NT2/D1 (cell line): ENCODE measurements at regions not wholly inside any gene's neighbourhood (a gene's known extent, or its start where the extent isn't known, plus 50 kb on each side); places are given as distances from the start of the nearest gene placed in this dataset.
"Not testable (repeated sequence)": the region's sequence is repeated elsewhere in the genome, so short reads cannot be mapped to it uniquely, and the experiment has no call there.

ENCODE experiments used
- SUZ12 ChIP-seq: IDR thresholded peaks from 2 replicates; pipeline ENCODE4 v1.6.1; 2011; ENCODE audit not compliant: insufficient read length, insufficient read depth; ENCODE audit errors: extremely low read depth
- YY1 ChIP-seq: IDR thresholded peaks from 2 replicates; pipeline ENCODE4 v1.6.1; 2011; ENCODE audit not compliant: insufficient read length, insufficient read depth
- ZNF274 ChIP-seq: IDR thresholded peaks from 2 replicates; pipeline ENCODE4 v1.6.1; 2011; ENCODE audit warnings: mild to moderate bottlenecking, low read depth, low read length

DNA sequence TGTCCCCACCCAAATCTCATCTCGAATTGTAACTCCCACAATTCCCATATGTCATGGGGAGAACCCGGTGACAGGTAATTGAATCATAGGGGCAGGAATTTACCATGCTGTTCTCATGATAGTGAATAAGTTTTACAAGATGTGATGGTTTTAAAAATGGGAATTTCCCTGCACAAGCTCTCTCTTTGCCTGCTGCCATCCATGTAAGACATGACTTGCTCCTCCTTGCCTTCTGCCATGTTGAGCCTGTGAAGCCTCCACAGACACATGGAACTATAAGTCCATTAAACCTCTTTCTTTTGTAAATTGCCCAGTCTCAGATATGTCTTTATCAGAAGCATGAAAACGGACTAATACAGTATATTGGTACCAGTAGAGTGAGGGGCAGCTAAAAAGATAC, 546.9 kb downstream of the ZNF385D start:
- not testable (repeated sequence) for TF ChIP-seq YY1, SUZ12, ZNF274
